GM18907 (cell line): ENCODE measurements at regions not wholly inside any gene's neighbourhood (a gene's known extent, or its start where the extent isn't known, plus 50 kb on each side); places are given as distances from the start of the nearest gene placed in this dataset.
A peak's percentile ranks its signal among the peaks of the same experiment; 100 is the strongest.
"Not testable (repeated sequence)": the region's sequence is repeated elsewhere in the genome, so short reads cannot be mapped to it uniquely, and the experiment has no call there.

Experiments
- ATAC-seq: cut with Tn5 transposase; IDR thresholded peaks from one replicate; pipeline ENCODE4 v1.9.1; 2021; ENCODE audit warnings: mild to moderate bottlenecking, moderate library complexity; ENCODE audit not compliant: unreplicated experiment

DNA sequence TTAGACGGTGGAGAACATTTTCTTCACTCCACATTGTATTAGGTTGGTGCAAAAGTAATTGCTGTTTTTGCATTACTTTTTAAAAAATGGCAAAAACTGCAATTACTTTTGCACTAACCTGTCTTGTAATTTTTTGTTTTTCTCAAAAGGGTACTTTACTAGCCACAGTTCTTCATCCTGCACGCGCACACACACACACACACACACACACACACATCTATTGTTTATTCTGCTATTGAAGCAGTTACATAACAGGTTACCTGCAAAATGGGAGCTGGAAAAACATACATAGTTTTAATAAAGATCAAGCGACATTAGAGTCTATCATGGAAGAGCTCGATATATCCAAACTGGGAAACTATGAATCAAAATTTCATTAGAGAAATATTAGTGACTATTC is 235.2 kb downstream of the SIM1 start:
- ATAC-seq = no peak

DNA sequence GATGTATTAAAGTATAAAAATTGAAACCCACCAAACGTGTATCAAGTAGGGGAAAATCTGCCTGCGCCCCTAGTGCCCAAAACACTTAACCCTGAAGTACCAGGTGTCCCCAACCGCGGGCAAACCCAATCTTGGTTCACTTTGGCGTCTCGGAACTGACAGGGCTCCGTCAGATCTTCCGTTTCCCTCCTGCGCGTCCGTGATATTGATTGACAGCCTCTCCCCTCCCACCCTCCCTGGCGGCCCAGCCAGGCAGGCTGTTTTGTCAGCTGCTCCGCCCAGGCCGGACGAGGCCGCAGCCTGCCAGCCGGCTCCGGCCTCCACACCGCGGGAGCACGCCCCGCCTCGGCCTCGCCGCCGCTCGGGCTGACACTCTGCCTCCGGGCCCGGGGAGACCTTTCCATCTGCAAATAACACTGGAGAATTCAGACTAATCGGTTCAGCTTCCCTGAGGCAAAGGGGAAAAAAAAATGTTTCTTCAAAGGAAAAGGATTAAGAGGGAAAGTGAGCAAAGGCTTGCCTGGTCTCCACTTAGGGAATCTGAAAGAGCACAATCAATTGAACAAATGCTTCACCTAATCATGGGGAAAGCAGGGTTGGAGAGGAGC is 234.9 kb upstream of the MCHR2 start:
- peak; percentile 100 for ATAC-seq

DNA sequence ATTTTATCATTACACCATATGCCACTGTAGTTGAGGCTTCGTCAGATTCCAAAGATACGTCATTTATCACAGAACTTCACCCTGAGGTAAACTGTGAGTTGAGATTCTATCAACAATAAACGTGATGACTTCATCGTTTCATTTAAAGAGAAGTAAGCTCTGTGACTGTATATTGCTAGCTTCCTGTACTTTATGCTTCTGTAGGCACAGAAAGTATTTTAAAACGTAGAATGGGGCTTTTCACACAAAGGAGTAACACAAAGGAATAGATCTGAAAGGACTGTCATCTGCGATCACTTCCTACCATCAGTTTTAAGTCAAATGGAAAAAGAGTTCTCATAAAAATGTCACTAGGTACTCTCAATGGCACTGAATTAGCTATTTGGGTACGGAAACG is 234.4 kb upstream of the MCHR2 start:
- ATAC-seq = peak; percentile 8

DNA sequence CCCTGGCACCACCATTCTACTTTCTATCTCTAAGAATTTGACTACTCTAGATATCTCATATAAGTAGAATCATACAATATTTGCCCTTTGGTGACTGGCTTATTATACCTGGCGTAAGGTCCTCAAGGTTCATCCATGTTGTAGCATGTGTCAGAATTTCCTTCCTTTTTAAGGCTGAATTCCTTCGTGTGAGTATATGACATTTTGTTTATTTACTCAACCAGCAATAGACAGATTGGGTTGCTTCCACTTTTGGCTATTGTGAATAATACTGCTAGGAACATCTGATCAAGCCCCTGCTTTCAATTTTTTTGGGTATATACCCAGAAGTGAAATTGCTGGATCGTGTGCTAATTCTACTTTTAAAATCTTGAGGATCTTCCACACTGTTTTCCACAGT is 232.8 kb upstream of the MCHR2 start:
- no peak for ATAC-seq

DNA sequence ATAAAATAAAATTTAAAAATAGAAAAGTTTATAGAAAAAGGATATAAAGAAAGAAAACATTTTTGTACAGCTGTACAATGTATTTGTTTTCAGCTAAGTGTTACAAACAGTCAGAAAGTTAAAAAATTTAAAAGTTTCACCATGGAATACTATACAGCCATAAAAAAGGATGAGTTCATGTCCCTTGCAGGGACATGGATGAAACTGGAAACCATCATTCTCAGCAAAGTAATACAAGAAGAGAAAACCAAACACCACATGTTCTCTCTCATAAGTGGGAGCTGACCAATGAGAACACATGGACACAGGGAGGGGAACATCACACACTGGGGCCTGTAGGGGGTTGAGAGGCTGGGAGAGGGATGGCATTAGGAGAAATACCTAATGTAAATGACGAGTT is 229.9 kb upstream of the MCHR2 start:
- not testable (repeated sequence) for ATAC-seq

DNA sequence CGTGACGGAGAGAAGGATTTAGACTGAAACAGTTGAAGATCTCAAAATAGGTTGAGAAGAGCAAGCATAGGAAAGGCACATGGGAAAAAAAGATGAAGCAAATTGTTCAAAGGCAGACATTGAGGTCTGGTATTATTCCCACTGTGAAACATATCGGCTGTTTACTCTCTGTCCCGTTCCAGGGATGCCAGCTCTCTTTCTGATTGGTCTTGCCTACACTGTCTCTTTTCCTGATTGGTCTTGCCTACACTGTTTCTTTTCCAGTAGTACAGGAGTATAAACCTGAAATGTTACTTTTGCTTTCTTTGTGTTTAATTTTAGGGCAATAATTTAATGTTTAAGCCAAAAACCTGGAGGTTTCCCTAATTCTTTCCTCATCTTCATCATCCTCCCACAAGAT is 226.5 kb upstream of the MCHR2 start:
- ATAC-seq = no peak

DNA sequence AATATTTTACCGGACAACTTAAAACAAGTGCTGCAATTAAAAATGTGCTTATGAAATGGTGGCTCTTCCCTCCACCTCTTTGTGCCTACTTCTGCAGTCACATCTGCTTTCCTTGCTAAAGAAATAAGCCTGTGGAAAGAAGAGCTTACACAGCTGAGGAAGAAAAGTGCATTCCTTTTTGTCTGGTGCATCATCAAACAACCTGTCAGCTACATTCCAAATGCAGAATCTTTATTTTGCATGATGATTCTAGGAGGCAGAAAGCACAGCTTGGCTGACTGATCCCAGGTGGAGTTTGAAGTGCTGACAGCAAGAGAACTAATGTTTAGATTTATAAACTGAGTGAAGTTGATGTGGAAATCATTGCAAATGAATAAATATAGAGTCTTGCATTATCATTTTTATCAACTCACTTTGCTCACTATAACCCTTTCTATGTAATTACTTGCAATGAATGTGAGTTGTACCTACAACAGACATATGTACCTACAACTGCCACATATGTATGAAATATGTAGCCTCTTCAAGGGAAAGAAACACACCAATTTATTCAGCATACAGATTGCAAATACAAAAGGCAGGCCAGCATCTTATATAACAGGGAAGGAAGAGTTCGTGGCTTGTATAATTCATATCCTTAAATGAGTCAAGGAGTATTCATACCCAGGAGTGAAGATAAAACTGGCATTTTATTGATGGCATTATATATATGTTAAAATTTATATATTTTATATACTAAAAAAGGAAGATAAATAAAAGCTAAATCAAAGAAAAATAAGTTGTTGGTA is 223.4 kb upstream of the MCHR2 start:
- no peak for ATAC-seq

DNA sequence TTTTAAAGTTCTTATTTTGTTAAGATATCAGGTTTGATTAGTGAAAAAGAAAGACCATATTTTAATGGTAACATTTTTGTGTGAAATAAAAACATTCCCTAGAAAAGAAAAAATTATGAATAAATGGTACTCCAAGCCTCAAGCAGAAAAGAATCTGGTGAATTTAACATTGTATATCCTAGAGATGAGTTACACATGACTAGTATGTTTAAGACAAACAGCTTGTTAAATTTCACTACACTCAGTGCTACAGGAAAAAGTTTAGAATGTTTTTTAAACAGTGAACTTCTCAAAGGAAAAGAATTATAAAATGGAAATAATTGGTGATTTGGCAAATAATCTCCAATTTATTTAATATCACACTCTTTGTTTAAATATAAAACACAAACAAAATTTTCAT is 222.7 kb upstream of the MCHR2 start:
- ATAC-seq = no peak

DNA sequence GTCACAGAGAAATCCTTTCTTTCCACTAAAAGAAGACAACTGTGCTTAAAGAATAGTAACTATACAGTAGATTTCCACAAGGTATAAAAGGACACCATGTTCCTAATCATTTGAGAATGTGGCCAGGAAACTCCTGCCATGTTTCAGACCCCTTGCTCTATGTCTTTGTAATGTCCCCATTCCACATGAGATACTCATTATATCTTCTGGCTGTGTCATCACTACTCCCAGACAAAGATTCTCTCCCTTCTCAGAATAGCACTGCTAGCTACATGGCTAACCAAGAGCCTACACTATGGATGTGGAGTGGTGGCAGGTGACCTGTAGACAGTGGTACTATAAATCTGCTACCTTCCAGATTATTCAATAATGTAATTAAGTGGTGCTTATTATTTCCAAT is 218.1 kb upstream of the MCHR2 start:
- ATAC-seq = no peak

DNA sequence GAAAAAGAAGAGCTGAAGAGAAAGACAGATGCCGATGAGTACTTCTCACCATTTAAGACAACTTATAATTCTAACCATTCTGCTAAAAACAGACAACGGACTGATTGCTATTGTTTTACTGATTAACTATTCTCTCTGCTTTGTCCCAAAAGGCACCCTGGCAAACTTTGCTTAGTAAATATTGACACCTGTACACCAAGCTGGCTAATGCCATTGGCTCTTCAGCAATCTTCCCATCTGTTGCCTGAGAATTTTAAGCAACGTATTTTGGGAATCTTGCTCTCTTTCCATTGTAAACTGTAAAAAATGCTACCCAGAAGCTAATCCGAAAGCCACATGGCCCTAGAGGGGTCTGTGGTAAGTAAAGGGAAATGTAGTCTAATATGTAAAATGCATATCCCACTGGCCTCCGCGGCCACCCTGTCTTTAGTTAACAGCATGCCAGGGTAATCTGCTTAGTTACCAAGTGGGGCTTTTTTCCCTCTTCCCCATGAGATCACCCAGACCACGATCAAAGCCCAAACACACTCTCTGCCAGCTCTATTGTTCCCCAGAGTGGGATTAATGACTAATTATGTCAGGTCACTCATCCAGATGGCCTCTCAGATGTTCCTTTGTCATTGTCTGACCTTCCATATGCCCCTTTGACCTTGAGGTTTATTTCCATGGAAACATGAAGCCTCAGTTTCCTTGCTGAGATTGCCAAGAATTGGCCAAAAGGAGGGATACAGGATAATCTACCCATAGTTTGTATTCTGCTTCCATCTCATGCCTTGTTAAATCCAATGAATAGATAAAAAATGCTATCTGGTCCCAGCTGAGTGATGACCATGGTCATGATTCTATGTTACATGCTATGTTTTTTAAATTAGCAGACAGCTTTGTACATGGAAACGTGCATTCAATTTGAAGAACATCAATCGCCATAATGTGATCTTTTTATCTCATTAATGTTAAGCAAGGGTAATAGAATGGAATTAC is 216.4 kb upstream of the MCHR2 start:
- no peak for ATAC-seq

DNA sequence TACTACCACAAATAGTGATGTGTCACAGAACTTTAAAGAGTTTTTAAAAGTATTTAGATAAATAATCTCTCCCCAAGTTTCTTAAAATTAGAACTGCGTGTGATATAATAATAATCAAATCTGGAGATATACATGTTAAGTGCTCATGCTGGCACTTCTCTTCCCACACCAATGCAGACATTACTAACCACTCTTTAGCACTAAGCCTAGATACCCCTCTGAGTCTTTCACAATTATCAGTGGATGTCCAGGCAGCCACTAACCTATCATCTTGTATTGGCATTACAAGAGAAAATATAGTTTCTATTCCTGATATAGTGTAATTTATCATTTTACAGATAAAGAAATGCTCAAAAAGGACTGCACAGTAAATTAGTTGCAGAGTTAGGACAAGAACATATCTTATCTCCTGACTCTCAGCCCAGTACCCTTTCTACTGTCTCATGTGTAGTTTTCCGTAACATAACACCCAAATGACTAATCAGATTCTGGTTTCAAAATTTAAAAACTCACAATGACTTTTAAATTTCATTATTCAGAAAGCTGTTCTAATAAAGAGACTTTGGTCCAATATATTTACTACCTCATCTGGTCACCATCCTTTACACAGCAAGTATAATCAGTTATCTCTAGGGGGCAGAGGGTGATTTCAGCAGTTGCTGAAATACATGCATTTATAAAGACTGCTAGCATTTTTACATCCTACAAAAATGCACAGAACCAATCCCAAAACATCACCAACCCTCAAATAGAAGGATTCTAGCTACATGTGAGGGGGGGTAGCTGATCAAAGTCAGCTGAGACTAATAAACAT is 215.5 kb upstream of the MCHR2 start:
- no peak for ATAC-seq

DNA sequence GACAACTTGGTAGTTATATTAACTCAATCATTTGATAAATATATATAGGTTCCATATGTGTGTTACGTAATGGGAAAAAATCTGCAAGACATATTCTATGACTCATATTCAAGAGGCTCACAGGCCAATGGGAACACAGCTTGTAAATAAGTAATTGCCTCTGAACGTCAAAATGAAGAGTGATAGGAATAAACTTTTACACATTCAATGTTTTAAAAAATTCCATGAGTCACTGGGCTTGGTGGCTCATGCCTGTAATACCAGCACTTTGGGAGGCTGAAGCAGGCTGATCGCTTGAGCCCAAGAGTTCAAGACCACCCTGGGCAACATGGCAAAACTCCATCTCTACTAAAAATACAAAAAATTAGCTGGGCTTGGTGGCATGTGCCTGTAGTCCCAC is 209.4 kb upstream of the MCHR2 start:
- ATAC-seq = no peak

DNA sequence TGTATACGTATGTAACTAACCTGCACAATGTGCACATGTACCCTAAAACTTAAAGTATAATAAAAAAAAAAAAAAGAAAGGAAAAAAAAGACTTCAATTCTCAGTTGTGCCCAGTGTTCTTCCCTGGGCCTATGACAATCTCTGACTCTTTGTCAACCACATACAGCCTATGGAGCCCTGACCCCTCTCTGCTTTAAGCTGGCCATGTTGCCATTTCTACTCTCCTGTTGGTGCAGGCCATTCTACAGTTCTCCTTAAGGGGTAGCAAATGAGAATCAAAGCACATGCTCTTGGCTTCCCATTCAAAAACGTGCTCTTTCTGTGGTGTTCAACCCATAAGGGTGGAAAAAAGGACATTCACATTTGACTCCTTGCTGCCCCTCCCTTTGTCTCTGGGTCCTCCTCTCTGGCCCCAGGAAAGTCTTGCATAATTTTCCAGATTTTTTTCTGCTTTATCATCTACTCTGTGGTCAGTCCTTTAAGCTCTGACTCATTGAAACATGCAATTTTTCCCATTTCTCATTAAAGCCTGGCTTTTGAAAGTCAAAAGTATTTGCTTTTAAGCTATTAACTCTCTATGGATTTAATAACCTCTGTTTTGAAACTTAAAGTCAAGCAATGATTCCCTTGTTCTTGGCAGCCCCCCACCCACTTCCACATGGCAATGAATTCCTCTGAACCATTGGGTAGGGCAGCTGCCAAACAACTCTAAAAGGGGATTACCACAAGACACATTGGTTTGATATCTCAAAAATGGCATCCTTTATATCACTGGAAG is 208.6 kb upstream of the MCHR2 start:
- ATAC-seq = no peak

DNA sequence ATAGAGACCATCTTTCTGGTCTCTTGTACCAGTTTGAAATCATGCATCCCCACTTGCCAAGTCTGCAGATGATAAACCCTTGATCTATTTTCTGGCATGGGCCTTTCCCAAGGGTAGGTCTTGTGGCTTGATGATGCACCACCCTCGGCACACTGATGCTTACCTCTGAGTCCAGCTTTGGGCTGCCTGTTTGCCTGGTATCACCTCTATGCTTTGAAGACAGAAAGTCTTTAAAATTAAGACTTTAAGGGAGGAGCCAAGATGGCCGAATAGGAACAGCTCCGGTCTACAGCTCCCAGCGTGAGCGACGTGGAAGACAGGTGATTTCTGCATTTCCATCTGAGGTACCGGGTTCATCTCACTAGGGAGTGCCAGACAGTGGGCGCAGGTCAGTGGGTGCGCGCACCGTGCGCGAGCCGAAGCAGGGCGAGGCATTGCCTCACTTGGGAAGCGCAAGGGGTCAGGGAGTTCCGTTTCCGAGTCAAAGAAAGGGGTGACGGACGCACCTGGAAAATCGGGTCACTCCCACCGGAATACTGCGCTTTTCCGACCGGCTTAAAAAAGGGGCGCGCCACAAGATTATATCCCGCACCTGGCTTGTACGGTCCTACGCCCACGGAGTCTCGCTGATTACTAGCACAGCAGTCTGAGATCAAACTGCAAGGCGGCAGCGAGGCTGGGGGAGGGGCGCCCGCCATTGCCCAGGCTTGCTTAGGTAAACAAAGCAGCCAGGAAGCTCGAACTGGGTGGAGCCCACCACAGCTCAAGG is 202.4 kb upstream of the MCHR2 start:
- not testable (repeated sequence) for ATAC-seq

DNA sequence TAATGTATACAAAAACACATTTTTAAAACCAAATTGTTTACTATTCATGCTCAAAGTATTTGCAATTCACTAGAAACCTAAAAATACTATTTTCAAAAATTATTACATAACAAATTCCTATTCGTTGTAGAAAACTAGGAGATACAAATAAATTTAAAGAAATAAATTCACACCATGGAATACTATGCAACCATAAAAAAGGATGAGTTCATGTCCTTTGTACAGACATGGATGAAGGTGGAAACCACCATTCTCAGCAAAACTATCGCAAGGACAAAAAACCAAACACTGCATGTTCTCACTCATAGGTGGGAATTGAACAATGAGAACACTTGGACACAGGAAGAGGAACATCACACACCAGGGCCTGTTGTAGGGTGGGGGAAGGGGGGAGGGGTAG is 201.2 kb upstream of the MCHR2 start:
- ATAC-seq = not testable (repeated sequence)

DNA sequence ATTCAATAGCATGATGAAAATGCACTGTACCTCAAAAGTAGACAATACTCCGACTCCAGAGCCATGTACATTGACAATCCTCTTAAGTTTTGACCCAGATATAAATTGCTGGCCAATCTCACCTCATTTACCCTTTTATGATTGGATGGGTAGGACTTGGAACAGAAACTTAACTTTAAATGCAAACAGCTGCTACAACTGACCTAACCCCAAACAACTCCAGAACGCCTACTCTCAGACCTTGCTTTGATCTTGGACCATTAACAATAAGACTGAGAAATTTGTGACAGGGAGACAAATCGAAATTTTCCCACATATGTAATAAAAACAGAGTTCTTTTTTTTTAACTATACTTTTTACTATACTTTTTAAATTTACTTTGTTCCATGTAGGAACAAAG is 200.5 kb upstream of the MCHR2 start:
- ATAC-seq = no peak

DNA sequence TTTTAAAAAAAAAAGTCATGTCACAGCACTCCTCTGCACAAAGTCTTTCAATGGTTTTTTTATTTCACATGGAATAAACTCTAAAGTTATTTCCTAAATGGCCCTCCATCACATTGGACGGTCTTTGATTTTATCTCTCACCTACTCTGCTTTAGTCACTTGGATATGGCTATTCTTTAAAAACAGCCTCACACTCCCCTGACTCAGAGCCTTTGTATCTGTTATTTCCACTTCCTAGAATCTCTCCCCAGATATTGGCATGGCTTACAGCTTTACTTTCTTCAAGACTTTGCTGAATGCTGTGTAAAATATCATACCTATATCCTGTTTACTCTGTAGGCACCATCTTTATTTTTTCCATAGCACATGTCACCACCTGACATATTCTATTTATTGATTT is 194.7 kb upstream of the MCHR2 start:
- ATAC-seq = no peak

DNA sequence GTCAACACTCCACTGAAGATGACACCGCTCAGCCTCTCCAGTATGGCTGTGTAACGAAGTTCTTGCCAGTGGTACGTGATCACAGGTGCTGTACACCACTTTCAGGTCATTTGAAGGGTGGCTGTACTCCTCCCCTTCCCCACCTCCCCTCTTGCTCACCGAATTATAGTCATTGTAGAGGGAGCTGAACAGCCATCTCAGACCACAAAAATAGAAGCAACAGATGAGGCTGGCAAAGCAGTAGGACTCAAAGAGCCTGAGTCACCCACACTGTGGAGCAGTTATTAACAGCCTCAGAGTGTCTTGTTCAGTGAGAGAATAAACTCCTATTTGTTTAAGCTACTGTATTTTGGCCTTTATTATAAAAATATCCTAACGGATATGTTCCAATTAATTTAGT is 192.5 kb upstream of the MCHR2 start:
- ATAC-seq = no peak

DNA sequence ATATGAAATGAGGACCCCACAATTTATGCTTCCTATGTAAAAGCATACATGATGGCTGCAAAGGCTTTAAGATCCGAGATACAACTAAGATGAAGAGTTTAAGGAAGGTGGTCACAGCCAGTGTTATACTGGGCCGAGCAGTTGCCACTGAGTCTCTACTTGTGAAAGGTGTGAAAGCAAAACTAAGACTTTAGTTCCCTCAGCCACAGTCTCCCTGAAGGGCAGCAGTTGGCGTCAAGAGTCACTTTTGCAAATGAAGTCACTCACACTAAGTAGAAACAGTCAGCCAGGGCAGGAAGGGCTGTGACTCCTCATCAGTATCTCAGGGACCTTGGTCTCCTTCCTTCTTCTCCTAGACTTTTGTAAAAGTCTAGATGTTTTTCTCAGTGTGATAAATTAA is 191.6 kb upstream of the MCHR2 start:
- ATAC-seq = peak; percentile 51
